Psoas muscle (tissue), 7 donors: ENCODE measurements at regions not wholly inside any gene's neighbourhood (a gene's known extent, or its start where the extent isn't known, plus 50 kb on each side); places are given as distances from the start of the nearest gene placed in this dataset.

ENCODE experiments used
- ATAC-seq, 4 donors: fragments of 200-7000 bp; cut with Tn5 transposase; one replicate each; pipeline ENCODE4 v1.9.1; 2020; ENCODE audit warnings: moderate library complexity in 3 of 4, mild to moderate bottlenecking in 2 of 4
- DNase-seq, 2 donors: peaks; one replicate each; pipeline ENCODE4 v3.0.0-alpha.2; 2020
- H3K27ac ChIP-seq: fragments of 200-600 bp; one replicate; pipeline ENCODE4 v1.8.0; 2022
- H3K27me3 ChIP-seq, 3 donors: fragments of 200-600 bp in 1 of 3; one replicate each; pipeline versions ENCODE4 v1.6.1 to v1.8.0; 2013 to 2022; ENCODE audit warnings: low read length in 2 of 3, mild to moderate bottlenecking in 2 of 3, moderate library complexity in 1 of 3; ENCODE audit not compliant: insufficient read depth in 3 of 3
- H3K36me3 ChIP-seq, 2 donors: fragments of 200-600 bp in 1 of 2; one replicate each; pipeline versions ENCODE4 v1.6.1 to v1.8.0; 2013 to 2022; ENCODE audit warnings: low read depth in 1 of 2, mild to moderate bottlenecking in 1 of 2, moderate library complexity in 1 of 2; ENCODE audit not compliant: insufficient read depth in 1 of 2
- H3K4me1 ChIP-seq: fragments of 200-600 bp; one replicate; pipeline ENCODE4 v1.8.0; 2022
- H3K4me3 ChIP-seq: fragments of 200-600 bp; one replicate; pipeline ENCODE4 v1.8.0; 2022; ENCODE audit warnings: mild to moderate bottlenecking
- H3K9me3 ChIP-seq: fragments of 200-600 bp; one replicate; pipeline ENCODE4 v1.8.0; 2022
- CTCF ChIP-seq: fragments of 200-600 bp; IDR thresholded peaks from one replicate; pipeline ENCODE4 v1.8.0; 2022; ENCODE audit warnings: antibody characterized with exemption
- WGBS, 3 donors: extraction: QIAGEN DNeasy Blood & Tissue Kit; methylation state at CpG; one replicate each; pipeline versions ENCODE4 v1.1.6 to v1.1.7; 2013; 5-methylcytosine and 5-hydroxymethylcytosine counted together
- intact Hi-C, 2 donors: fragments of 100-400 bp; cut with DNase I; formaldehyde crosslinking; loops; one replicate each; pipeline versions ENCODE4 v1.11.0 to v1.14.2; 2022
- donor health status: healthy with polysubstance abuse.
- donor health status: DM: no; HTN: no; CAD: no; lungs with moderate emphysema.
- donor health status: Bipolar disorder and iron deficiency.
- donor health status: healthy.
- donor health status: DM: yes; HTN: yes; CAD: no.
- donor health status: DM: no; HTN: no; CAD: no.
- donor health status: DM: yes; HTN: yes; CAD: no.

GRCh38 chr2:226515344-226516055 is 284.1 kb downstream of the IRS1 start:
- H3K27ac ChIP-seq = no peak overlapping the region
- H3K4me1 ChIP-seq = no peaks in the 10 kb centered on the region
- no peak for TF ChIP-seq CTCF
- WGBS, 3 donors = 78 to 81% (median 80%) methylated on average over 4 of the region's 4 CpGs
- no peaks in the 10 kb centered on the region for H3K27me3 ChIP-seq
- H3K36me3 ChIP-seq = no peaks in the 10 kb centered on the region
- ATAC-seq (no peak), DNase-seq (no peak)
- H3K9me3 ChIP-seq = no peaks in the 10 kb centered on the region
- intact Hi-C loops = no loop called here
- no peak overlapping the region for H3K4me3 ChIP-seq

- DNase-seq = no peak
- 39 to 97% (median 90%) methylated on average over 1 of the region's 1 CpG for WGBS, 3 donors
- Histone ChIP-seq H3K4me1 (no peaks in the 10 kb centered on the region), H3K9me3 (no peaks in the 10 kb centered on the region), H3K36me3 (no peaks in the 10 kb centered on the region), H3K27me3 (no peaks in the 10 kb centered on the region), H3K27ac (no peak overlapping the region), H3K4me3 (no peak overlapping the region)
- TF ChIP-seq CTCF = no peak
- intact Hi-C loops = no loop called here
- no peak for ATAC-seq
Measured at GRCh38 chr2:226514895-226515294, 284.7 kb downstream of the IRS1 start.

- 60 to 77% (median 65%) methylated on average over 4 of the region's 4 CpGs for WGBS, 3 donors
- H3K4me1 ChIP-seq = no peaks in the 10 kb centered on the region
- intact Hi-C loops = no loop called here
- DNase-seq (no peak), ATAC-seq (no peak)
- no peak overlapping the region for H3K27ac ChIP-seq
- H3K36me3 ChIP-seq = no peaks in the 10 kb centered on the region
- H3K4me3 ChIP-seq = no peak overlapping the region
- no peaks in the 10 kb centered on the region for H3K9me3 ChIP-seq
- TF ChIP-seq CTCF = no peak
- no peaks in the 10 kb centered on the region for H3K27me3 ChIP-seq
Measured at GRCh38 chr2:226511311-226511710, 288.3 kb downstream of the IRS1 start.

GRCh38 chr2:226508683-226509082 is 290.9 kb downstream of the IRS1 start:
- Histone ChIP-seq H3K4me1 (no peaks in the 10 kb centered on the region), H3K27ac (no peak overlapping the region), H3K27me3 (no peaks in the 10 kb centered on the region), H3K4me3 (no peak overlapping the region), H3K36me3 (no peaks in the 10 kb centered on the region), H3K9me3 (no peaks in the 10 kb centered on the region)
- intact Hi-C loops = no loop called here
- no peak for ATAC-seq
- TF ChIP-seq CTCF = no peak
- DNase-seq = no peak
- 51 to 83% (median 58%) methylated on average over 2 of the region's 2 CpGs for WGBS, 3 donors

GRCh38 chr2:226508005-226508404 is 291.6 kb downstream of the IRS1 start:
- H3K9me3 ChIP-seq = no peaks in the 10 kb centered on the region
- ATAC-seq (no peak), DNase-seq (no peak)
- no peaks in the 10 kb centered on the region for H3K36me3 ChIP-seq
- intact Hi-C loops = no loop called here
- no peaks in the 10 kb centered on the region for H3K4me1 ChIP-seq
- WGBS, 3 donors = 93 to 98% (median 93%) methylated on average over 3 of the region's 3 CpGs
- H3K4me3 ChIP-seq = no peak overlapping the region
- no peaks in the 10 kb centered on the region for H3K27me3 ChIP-seq
- TF ChIP-seq CTCF = no peak
- no peak overlapping the region for H3K27ac ChIP-seq
